ENCODE measurements at regions not wholly inside any gene's neighbourhood (a gene's known extent, or its start where the extent isn't known, plus 50 kb on each side); places are given as distances from the start of the nearest gene placed in this dataset.

- Histone ChIP-seq H2AFZ (ENCODE audit: low read length) (no peak overlapping the region), H4K20me1 (ENCODE audit: insufficient read depth, low read depth, low read length) (no peaks in the 10 kb centered on the region), H3K36me3 (ENCODE audit: insufficient read depth, low read length) (no peaks in the 10 kb centered on the region), H3K79me2 (ENCODE audit: low read length) (no peaks in the 10 kb centered on the region), H3K27me3 (ENCODE audit: low read length) (no peaks in the 10 kb centered on the region), H3K4me3 (ENCODE audit: low read length) (no peak overlapping the region), H3K9ac (ENCODE audit: low read length) (no peak overlapping the region), H3K4me2 (ENCODE audit: low read depth, low read length, poor library complexity, severe bottlenecking) (no peak overlapping the region), H3K4me1 (ENCODE audit: low read length) (no peaks in the 10 kb centered on the region), H3K9me2 (replicated peaks; ENCODE audit: insufficient read depth, low read length) (no peaks in the 10 kb centered on the region), H3K27ac (ENCODE audit: low read length) (no peak overlapping the region), H3K9me3 (ENCODE audit: low read length) (peaks cover 3% of the 10 kb centered on the region)
- no peak for DNase-seq
These were observed 499.8 kb upstream of the TBX3 start for GRCh38 chr12:115183752-115184151.

- Histone ChIP-seq H3K4me2 (ENCODE audit: low read depth, low read length, poor library complexity, severe bottlenecking) (no peak overlapping the region), H3K79me2 (ENCODE audit: low read length) (no peaks in the 10 kb centered on the region), H3K4me1 (ENCODE audit: low read length) (no peaks in the 10 kb centered on the region), H3K9me2 (replicated peaks; ENCODE audit: insufficient read depth, low read length) (no peaks in the 10 kb centered on the region; the same call in 1 of the 2 replicates), H3K9ac (ENCODE audit: low read length) (no peak overlapping the region), H3K27me3 (ENCODE audit: low read length) (no peaks in the 10 kb centered on the region), H3K27ac (ENCODE audit: low read length) (no peak overlapping the region), H3K9me3 (ENCODE audit: low read length) (peaks cover 4% of the 10 kb centered on the region; the same call in 1 of the 2 replicates), H3K36me3 (ENCODE audit: insufficient read depth, low read length) (no peaks in the 10 kb centered on the region), H4K20me1 (ENCODE audit: insufficient read depth, low read depth, low read length) (no peaks in the 10 kb centered on the region), H2AFZ (ENCODE audit: low read length) (no peak overlapping the region), H3K4me3 (ENCODE audit: low read length) (no peak overlapping the region)
- no peak for DNase-seq
These were observed 493.9 kb upstream of the TBX3 start for GRCh38 chr12:115177899-115178298.

- no peaks in the 10 kb centered on the region for H3K4me1 ChIP-seq (ENCODE audit: low read length)
- H3K79me2 ChIP-seq (ENCODE audit: low read length): no peaks in the 10 kb centered on the region
- no peaks in the 10 kb centered on the region for H3K27me3 ChIP-seq (ENCODE audit: low read length)
- H4K20me1 ChIP-seq (ENCODE audit: insufficient read depth, low read depth, low read length): no peaks in the 10 kb centered on the region
- H3K36me3 ChIP-seq (ENCODE audit: insufficient read depth, low read length): no peaks in the 10 kb centered on the region
- no peak overlapping the region for H3K4me2 ChIP-seq (ENCODE audit: low read depth, low read length, poor library complexity, severe bottlenecking)
- no peak overlapping the region for H3K9ac ChIP-seq (ENCODE audit: low read length)
- H3K9me3 ChIP-seq (ENCODE audit: low read length): peaks cover 4% of the 10 kb centered on the region; the same call in 1 of the 2 replicates
- H2AFZ ChIP-seq (ENCODE audit: low read length): no peak overlapping the region
- no peak for DNase-seq
- no peaks in the 10 kb centered on the region; the same call in 1 of the 2 replicates for H3K9me2 ChIP-seq (replicated peaks; ENCODE audit: insufficient read depth, low read length)
- no peak overlapping the region for H3K27ac ChIP-seq (ENCODE audit: low read length)
- no peak overlapping the region for H3K4me3 ChIP-seq (ENCODE audit: low read length)
These were observed 492.9 kb upstream of the TBX3 start for GRCh38 chr12:115176741-115177400.

- no peaks in the 10 kb centered on the region for H3K4me1 ChIP-seq (ENCODE audit: low read length)
- H4K20me1 ChIP-seq (ENCODE audit: insufficient read depth, low read depth, low read length): no peaks in the 10 kb centered on the region
- DNase-seq: no peak
- no peaks in the 10 kb centered on the region for H3K36me3 ChIP-seq (ENCODE audit: insufficient read depth, low read length)
- no peak overlapping the region for H2AFZ ChIP-seq (ENCODE audit: low read length)
- H3K9me3 ChIP-seq (ENCODE audit: low read length): peaks cover 4% of the 10 kb centered on the region; the same call in 1 of the 2 replicates
- no peak overlapping the region for H3K27ac ChIP-seq (ENCODE audit: low read length)
- no peak overlapping the region for H3K4me2 ChIP-seq (ENCODE audit: low read depth, low read length, poor library complexity, severe bottlenecking)
- H3K79me2 ChIP-seq (ENCODE audit: low read length): no peaks in the 10 kb centered on the region
- H3K27me3 ChIP-seq (ENCODE audit: low read length): no peaks in the 10 kb centered on the region
- no peaks in the 10 kb centered on the region; the same call in 1 of the 2 replicates for H3K9me2 ChIP-seq (replicated peaks; ENCODE audit: insufficient read depth, low read length)
- no peak overlapping the region for H3K4me3 ChIP-seq (ENCODE audit: low read length)
- H3K9ac ChIP-seq (ENCODE audit: low read length): no peak overlapping the region
These were observed 490.9 kb upstream of the TBX3 start for GRCh38 chr12:115174920-115175319.

GRCh38 chr12:115172521-115172920 lies 488.5 kb upstream of the TBX3 start:
- no peak for DNase-seq

GRCh38 chr12:115169981-115170380 lies 486.0 kb upstream of the TBX3 start:
- Histone ChIP-seq H3K4me3 (ENCODE audit: low read length) (no peak overlapping the region), H3K4me1 (ENCODE audit: low read length) (no peaks in the 10 kb centered on the region), H3K79me2 (ENCODE audit: low read length) (no peaks in the 10 kb centered on the region), H3K4me2 (ENCODE audit: low read depth, low read length, poor library complexity, severe bottlenecking) (no peak overlapping the region), H3K36me3 (ENCODE audit: insufficient read depth, low read length) (no peaks in the 10 kb centered on the region), H3K27me3 (ENCODE audit: low read length) (no peaks in the 10 kb centered on the region), H4K20me1 (ENCODE audit: insufficient read depth, low read depth, low read length) (no peaks in the 10 kb centered on the region), H2AFZ (ENCODE audit: low read length) (no peak overlapping the region), H3K9me2 (replicated peaks; ENCODE audit: insufficient read depth, low read length) (no peaks in the 10 kb centered on the region; the same call in 1 of the 2 replicates), H3K9ac (ENCODE audit: low read length) (no peak overlapping the region), H3K9me3 (ENCODE audit: low read length) (no peaks in the 10 kb centered on the region; the same call in 1 of the 2 replicates), H3K27ac (ENCODE audit: low read length) (no peak overlapping the region)
- no peak for DNase-seq

More at GRCh38 chr12:115172521-115172920, 488.5 kb upstream of the TBX3 start:
- no peaks in the 10 kb centered on the region; the same call in 1 of the 2 replicates for H3K9me2 ChIP-seq (replicated peaks; ENCODE audit: insufficient read depth, low read length)
- H2AFZ ChIP-seq (ENCODE audit: low read length): no peak overlapping the region
- no peak overlapping the region for H3K27ac ChIP-seq (ENCODE audit: low read length)
- no peaks in the 10 kb centered on the region for H3K36me3 ChIP-seq (ENCODE audit: insufficient read depth, low read length)
- H3K4me1 ChIP-seq (ENCODE audit: low read length): no peaks in the 10 kb centered on the region
- no peak overlapping the region for H3K4me2 ChIP-seq (ENCODE audit: low read depth, low read length, poor library complexity, severe bottlenecking)
- H3K9ac ChIP-seq (ENCODE audit: low read length): no peak overlapping the region
- H3K9me3 ChIP-seq (ENCODE audit: low read length): no peaks in the 10 kb centered on the region
- H3K4me3 ChIP-seq (ENCODE audit: low read length): no peak overlapping the region
- no peaks in the 10 kb centered on the region for H4K20me1 ChIP-seq (ENCODE audit: insufficient read depth, low read depth, low read length)
- no peaks in the 10 kb centered on the region for H3K79me2 ChIP-seq (ENCODE audit: low read length)
- H3K27me3 ChIP-seq (ENCODE audit: low read length): no peaks in the 10 kb centered on the region

- Histone ChIP-seq H3K9me2 (replicated peaks; ENCODE audit: insufficient read depth, low read length) (no peaks in the 10 kb centered on the region), H3K79me2 (ENCODE audit: low read length) (no peaks in the 10 kb centered on the region), H3K36me3 (ENCODE audit: insufficient read depth, low read length) (no peaks in the 10 kb centered on the region), H3K9me3 (ENCODE audit: low read length) (no peaks in the 10 kb centered on the region; the same call in 1 of the 2 replicates), H2AFZ (ENCODE audit: low read length) (no peak overlapping the region), H3K27me3 (ENCODE audit: low read length) (no peaks in the 10 kb centered on the region), H3K4me2 (ENCODE audit: low read depth, low read length, poor library complexity, severe bottlenecking) (no peak overlapping the region), H3K4me1 (ENCODE audit: low read length) (no peaks in the 10 kb centered on the region), H3K4me3 (ENCODE audit: low read length) (no peak overlapping the region), H3K9ac (ENCODE audit: low read length) (no peak overlapping the region), H4K20me1 (ENCODE audit: insufficient read depth, low read depth, low read length) (no peaks in the 10 kb centered on the region), H3K27ac (ENCODE audit: low read length) (no peak overlapping the region)
- no peak for DNase-seq
These were observed 482.8 kb upstream of the TBX3 start for GRCh38 chr12:115166698-115167315.

- Histone ChIP-seq H3K27me3 (ENCODE audit: low read length) (no peaks in the 10 kb centered on the region), H3K79me2 (ENCODE audit: low read length) (no peaks in the 10 kb centered on the region), H3K36me3 (ENCODE audit: insufficient read depth, low read length) (no peaks in the 10 kb centered on the region), H2AFZ (ENCODE audit: low read length) (no peak overlapping the region), H3K9ac (ENCODE audit: low read length) (no peak overlapping the region), H3K9me2 (replicated peaks; ENCODE audit: insufficient read depth, low read length) (no peaks in the 10 kb centered on the region), H3K9me3 (ENCODE audit: low read length) (no peaks in the 10 kb centered on the region; the same call in 1 of the 2 replicates), H3K27ac (ENCODE audit: low read length) (no peak overlapping the region), H3K4me1 (ENCODE audit: low read length) (no peaks in the 10 kb centered on the region), H3K4me2 (ENCODE audit: low read depth, low read length, poor library complexity, severe bottlenecking) (no peak overlapping the region), H3K4me3 (ENCODE audit: low read length) (no peak overlapping the region), H4K20me1 (ENCODE audit: insufficient read depth, low read depth, low read length) (no peaks in the 10 kb centered on the region)
- DNase-seq: no peak
These were observed 479.7 kb upstream of the TBX3 start for GRCh38 chr12:115163710-115164109.

Data from Karpas-422 (cell line).